ENCODE measurements at regions not wholly inside any gene's neighbourhood (a gene's known extent, or its start where the extent isn't known, plus 50 kb on each side); places are given as distances from the start of the nearest gene placed in this dataset.

- TF ChIP-seq POLR2A (IDR thresholded peaks at IDR 0.05; ENCODE audit: low read length) (no peak), GATA1 (IDR thresholded peaks at IDR 0.05; ENCODE audit: low read depth, low read length) (no peak)
Observed at GRCh38 chr20:43320536-43320935, 130.8 kb upstream of the PTPRT start.

Measured in erythroblast (primary cell).